Neural cell (in vitro differentiated cells): ENCODE measurements at regions not wholly inside any gene's neighbourhood (a gene's known extent, or its start where the extent isn't known, plus 50 kb on each side); places are given as distances from the start of the nearest gene placed in this dataset.

Experiments used
- H2AFZ ChIP-seq: fragments of 200-600, 300-800 bp; sonication (generic), shearing (Covaris generic); 2 replicates; pipeline ENCODE4 v1.6.0; 2014; ENCODE audit warnings: low read depth, mild to moderate bottlenecking, antibody characterized with exemption, low read length, moderate library complexity
- H3F3A ChIP-seq: fragments of 200-600 bp; shearing (Covaris generic); 2 replicates; pipeline ENCODE4 v1.6.1; 2016; ENCODE audit warnings: mild to moderate bottlenecking, moderate library complexity, mixed read lengths, antibody characterized with exemption, low read length; ENCODE audit not compliant: insufficient read depth, poor library complexity, severe bottlenecking
- H3K27ac ChIP-seq: fragments of 200-600, 300-800 bp; sonication (generic), shearing (Covaris generic); 2 replicates; pipeline ENCODE4 v1.5.1; 2014; ENCODE audit warnings: mild to moderate bottlenecking, low read length, moderate library complexity
- H3K27me3 ChIP-seq: fragments of 300-800, 200-600 bp; sonication (generic), shearing (Covaris generic); 2 replicates; pipeline ENCODE4 v1.6.0; 2014; ENCODE audit warnings: mild to moderate bottlenecking, low read depth, low read length, moderate library complexity; ENCODE audit not compliant: insufficient read depth
- H3K36me3 ChIP-seq: fragments of 300-800, 200-600 bp; sonication (generic), shearing (Covaris generic); 2 replicates; pipeline ENCODE4 v1.5.1; 2014; ENCODE audit warnings: mild to moderate bottlenecking, antibody characterized with exemption, low read length, moderate library complexity; ENCODE audit not compliant: insufficient read depth
- H3K4me2 ChIP-seq: fragments of 300-800, 200-600 bp; sonication (generic), shearing (Covaris generic); 2 replicates; pipeline ENCODE4 v1.6.0; 2014; ENCODE audit warnings: mild to moderate bottlenecking, low read length
- H3K4me3 ChIP-seq: fragments of 300-800, 200-600 bp; sonication (generic), shearing (Covaris generic); 2 replicates; pipeline ENCODE4 v1.5.1; 2014; ENCODE audit warnings: mild to moderate bottlenecking, low read length, moderate library complexity
- H3K79me2 ChIP-seq: fragments of 200-600 bp; shearing (Covaris generic); replicated peaks from 2 replicates; pipeline ENCODE4 v1.6.0; 2014; ENCODE audit warnings: mild to moderate bottlenecking, low read length, moderate library complexity; ENCODE audit not compliant: insufficient read depth
- H3K9ac ChIP-seq: fragments of 300-800, 200-600 bp; sonication (generic), shearing (Covaris generic); 2 replicates; pipeline ENCODE4 v1.6.1; 2016; ENCODE audit warnings: mild to moderate bottlenecking, low read length, mixed read lengths
- H3K9me2 ChIP-seq: fragments of 200-600 bp; shearing (Covaris generic); 2 replicates; pipeline ENCODE4 v1.6.1; 2016; ENCODE audit warnings: mild to moderate bottlenecking, low read length, mixed read lengths; ENCODE audit not compliant: insufficient read depth
- H3K9me3 ChIP-seq: fragments of 200-600, 300-800 bp; sonication (generic), shearing (Covaris generic); 2 replicates; pipeline ENCODE4 v1.6.1; 2016; ENCODE audit warnings: mild to moderate bottlenecking, mixed run types, low read length, moderate library complexity, mixed read lengths
- H4K20me1 ChIP-seq: fragments of 200-600 bp; shearing (Covaris generic); 2 replicates; pipeline ENCODE4 v1.6.1; 2016; ENCODE audit warnings: mild to moderate bottlenecking, mixed run types; ENCODE audit not compliant: insufficient read depth
- CTCF ChIP-seq: fragments of 450-650 bp; IDR thresholded peaks from 2 replicates; pipeline ENCODE4 v1.5.1; 2014; ENCODE audit warnings: antibody characterized with exemption, mild to moderate bottlenecking, moderate library complexity; ENCODE audit not compliant: poor library complexity, severe bottlenecking
- EP300 ChIP-seq: fragments of 450-650 bp; conservative IDR thresholded peaks from 2 replicates; pipeline ENCODE4 v1.6.1; 2014; ENCODE audit warnings: antibody characterized with exemption, mild to moderate bottlenecking, moderate library complexity; ENCODE audit not compliant: poor library complexity, severe bottlenecking
- EZH2 ChIP-seq: fragments of 200-600, 300-800 bp; shearing (Covaris generic), sonication (generic); IDR thresholded peaks from 2 replicates; pipeline ENCODE4 v1.6.1; 2014; ENCODE audit warnings: antibody characterized with exemption, low read length, borderline replicate concordance, mild to moderate bottlenecking; ENCODE audit not compliant: insufficient read depth, poor library complexity, severe bottlenecking
- MXI1 ChIP-seq: fragments of 450-650 bp; conservative IDR thresholded peaks from 2 replicates; pipeline ENCODE4 v1.6.1; 2014; ENCODE audit warnings: antibody characterized with exemption, mild to moderate bottlenecking; ENCODE audit not compliant: poor library complexity, severe bottlenecking
- POLR2AphosphoS5 ChIP-seq: IDR thresholded peaks from 2 replicates; pipeline ENCODE4 v1.6.1; 2012
- RAD21 ChIP-seq: fragments of 450-650 bp; conservative IDR thresholded peaks from 2 replicates; pipeline ENCODE4 v1.6.1; 2014; ENCODE audit warnings: antibody characterized with exemption, mild to moderate bottlenecking, moderate library complexity
- REST ChIP-seq: IDR thresholded peaks from 2 replicates; pipeline ENCODE4 v1.6.1; 2012; ENCODE audit warnings: borderline replicate concordance
- SMC3 ChIP-seq: fragments of 450-650 bp; conservative IDR thresholded peaks from 2 replicates; pipeline ENCODE4 v1.6.1; 2014; ENCODE audit warnings: antibody characterized with exemption, mild to moderate bottlenecking, moderate library complexity; ENCODE audit not compliant: poor library complexity
- TAF1 ChIP-seq: IDR thresholded peaks from 2 replicates; pipeline ENCODE4 v1.6.1; 2012; ENCODE audit warnings: low read depth

GRCh38 chr6:43914272-43915147, 144.5 kb downstream of the VEGFA start:
- Histone ChIP-seq H3K9ac (no peak overlapping the region), H3K4me3 (no peak overlapping the region), H3K4me2 (no peak overlapping the region)

GRCh38 chr6:43913375-43914271, 143.6 kb downstream of the VEGFA start:
- TF ChIP-seq RAD21 = no peak
- TF ChIP-seq TAF1 = no peak
- no peak for TF ChIP-seq CTCF
- TF ChIP-seq MXI1 = no peak
- TF ChIP-seq EP300 = no peak
- no peak for TF ChIP-seq REST
- TF ChIP-seq POLR2AphosphoS5 = no peak
- no peak for TF ChIP-seq EZH2
- no peak for TF ChIP-seq SMC3
- H4K20me1 ChIP-seq = no peaks in the 10 kb centered on the region
- H2AFZ ChIP-seq = no peak overlapping the region
- no peaks in the 10 kb centered on the region for H3K9me2 ChIP-seq
- no peaks in the 10 kb centered on the region for H3F3A ChIP-seq
- H3K9ac ChIP-seq = no peak overlapping the region
- H3K4me2 ChIP-seq = no peak overlapping the region
- H3K4me3 ChIP-seq = no peak overlapping the region
- H3K27me3 ChIP-seq = no peaks in the 10 kb centered on the region
- no peak overlapping the region for H3K27ac ChIP-seq
- H3K9me3 ChIP-seq = no peaks in the 10 kb centered on the region
- no peaks in the 10 kb centered on the region for H3K79me2 ChIP-seq
- H3K36me3 ChIP-seq = no peaks in the 10 kb centered on the region

More at GRCh38 chr6:43914272-43915147, 144.5 kb downstream of the VEGFA start:
- no peak for TF ChIP-seq EZH2
- Histone ChIP-seq H4K20me1 (no peaks in the 10 kb centered on the region), H3K27ac (no peak overlapping the region), H3K79me2 (no peaks in the 10 kb centered on the region), H3F3A (no peaks in the 10 kb centered on the region), H3K9me2 (no peaks in the 10 kb centered on the region), H3K27me3 (no peaks in the 10 kb centered on the region), H3K9me3 (no peaks in the 10 kb centered on the region), H2AFZ (no peak overlapping the region), H3K36me3 (no peaks in the 10 kb centered on the region)
